HepG2 (cell line): ENCODE measurements at regions not wholly inside any gene's neighbourhood (a gene's known extent, or its start where the extent isn't known, plus 50 kb on each side); places are given as distances from the start of the nearest gene placed in this dataset.

Source experiments
- ATAC-seq: fragments of 200-7000 bp; cut with Tn5 transposase; 3 replicates; pipeline ENCODE4 v1.9.1; 2020; ENCODE audit warnings: mild to moderate bottlenecking, moderate library complexity
- BruUV-seq: library from RNA; stranded (reverse); fragments of 400-500 nt; replicated peaks from 2 replicates; lab custom pipeline; 2021; lab: Mats Ljungman, UMichigan
- CTCF ChIA-PET: fragments of 300-600 bp; formaldehyde crosslinking; extraction: SDS; loops from one replicate; lab custom pipeline; 2021; ENCODE audit warnings: low total read pairs, inconsistent platforms, low intra/inter-chr PET ratio; lab: Yijun Ruan, JAX
- POLR2A ChIA-PET: fragments of 350-600 bp; sonication (Branson Sonifier 250); formaldehyde crosslinking; loops from one replicate; lab custom pipeline; 2020; ENCODE audit warnings: antibody characterized with exemption, inconsistent platforms; lab: Yijun Ruan, JAX
- DNase-seq: peaks from one replicate; pipeline ENCODE4 v3.0.0-alpha.2; 2015; ENCODE audit warnings: low spot score
- FAIRE-seq: peaks from 3 replicates; lab custom pipeline; 2011; peaks lifted over from hg19 to GRCh38; lab: Jason Lieb, UNC
- H2AFZ ChIP-seq: one replicate; pipeline ENCODE4 v1.6.1; 2011; ENCODE audit warnings: low read length, inconsistent platforms
- H3K27ac ChIP-seq: fragments of 300-600 bp; 3 replicates; pipeline ENCODE4 v1.8.0; 2011; ENCODE audit warnings: mixed run types, mild to moderate bottlenecking, mixed read lengths, low read length, inconsistent platforms; ENCODE audit not compliant: insufficient read depth; ENCODE audit errors: extremely low read length
- H3K27me3 ChIP-seq, 2 experiments: fragments of 200-600 bp in 1 of 2; 2 replicates in 1 of 2; 3 replicates in 1 of 2; pipeline versions ENCODE4 v1.6.0 to v1.8.0; 2011; ENCODE audit warnings: low read length in 2 of 2, mild to moderate bottlenecking in 2 of 2, moderate library complexity in 2 of 2, inconsistent platforms in 1 of 2; ENCODE audit not compliant: insufficient read depth in 2 of 2, control insufficient read depth in 1 of 2
- H3K36me3 ChIP-seq, 2 experiments: fragments of 200-600 bp in 1 of 2; replicated peaks in 1 of 2; 2 replicates in 1 of 2; 3 replicates in 1 of 2; pipeline versions ENCODE4 v1.5.1 to v1.8.0; 2011; ENCODE audit warnings: low read length in 2 of 2, inconsistent platforms in 1 of 2; ENCODE audit not compliant: insufficient read depth in 2 of 2, control insufficient read depth in 1 of 2
- H3K4me1 ChIP-seq: 2 replicates; pipeline ENCODE4 v1.5.1; 2012; ENCODE audit warnings: low read length, inconsistent platforms; ENCODE audit not compliant: insufficient read depth
- H3K4me2 ChIP-seq: 2 replicates; pipeline ENCODE4 v1.6.0; 2011; ENCODE audit warnings: low read depth, low read length, inconsistent platforms
- H3K4me3 ChIP-seq, 3 experiments: fragments of 200-600 bp in 1 of 3; sonication (generic), shearing (Covaris generic) in 1 of 3; replicated peaks in 1 of 3; 2 replicates each; pipeline ENCODE4 v1.5.1; 2011 to 2016; ENCODE audit warnings: low read length in 3 of 3, inconsistent platforms in 2 of 3, low read depth in 2 of 3, mild to moderate bottlenecking in 2 of 3, control low read depth in 1 of 3, mixed read lengths in 1 of 3; ENCODE audit not compliant: insufficient read depth in 1 of 3
- H3K79me2 ChIP-seq: one replicate; pipeline ENCODE4 v1.6.1; 2011; ENCODE audit warnings: low read length, inconsistent platforms; ENCODE audit not compliant: insufficient read depth
- H3K9ac ChIP-seq: 2 replicates; pipeline ENCODE4 v1.6.0; 2011; ENCODE audit warnings: mild to moderate bottlenecking, low read depth, low read length, inconsistent platforms; ENCODE audit not compliant: insufficient read depth
- H3K9me3 ChIP-seq: 2 replicates; pipeline ENCODE4 v1.5.1; 2012; ENCODE audit warnings: mild to moderate bottlenecking, low read length
- H4K20me1 ChIP-seq: 2 replicates; pipeline ENCODE4 v1.6.0; 2011; ENCODE audit warnings: inconsistent platforms, mild to moderate bottlenecking, low read length, moderate library complexity; ENCODE audit not compliant: insufficient read depth
- ATF3 ChIP-seq: sonication (generic); formaldehyde crosslinking; IDR thresholded peaks from 2 replicates; pipeline ENCODE4 v1.4.0; 2020; ENCODE audit warnings: missing genetic modification reagents
- CREB1 ChIP-seq, 2 experiments: fragments of 450-650 bp in 1 of 2; IDR thresholded peaks; 2 replicates each; pipeline ENCODE4 v1.6.1; 2016 to 2017; ENCODE audit warnings: control low read depth in 1 of 2, mild to moderate bottlenecking in 1 of 2, missing compliant biosample characterization in 1 of 2, missing genetic modification characterization in 1 of 2
- CREBL2 ChIP-seq: sonication (generic); formaldehyde crosslinking; IDR thresholded peaks from 2 replicates; pipeline ENCODE4 v1.8.1; 2023; ENCODE audit warnings: missing genetic modification reagents, mild to moderate bottlenecking, borderline replicate concordance
- HOXA3 ChIP-seq: sonication (generic); formaldehyde crosslinking; IDR thresholded peaks from 2 replicates; pipeline ENCODE4 v1.5.0; 2020; ENCODE audit warnings: missing genetic modification reagents
- KLF12 ChIP-seq: sonication (generic); formaldehyde crosslinking; IDR thresholded peaks from 2 replicates; pipeline ENCODE4 v1.4.0; 2020; ENCODE audit warnings: missing genetic modification reagents, borderline replicate concordance
- KLF15 ChIP-seq: sonication (generic); formaldehyde crosslinking; IDR thresholded peaks from 2 replicates; pipeline ENCODE4 v1.8.1; 2023; ENCODE audit warnings: borderline replicate concordance, mild to moderate bottlenecking, inconsistent platforms, missing genetic modification reagents, mixed read lengths
- MYC ChIP-seq: sonication (generic); formaldehyde crosslinking; IDR thresholded peaks from 2 replicates; pipeline ENCODE4 v1.9.0; 2021; ENCODE audit warnings: missing genetic modification reagents, borderline replicate concordance
- NBN ChIP-seq: fragments of 450-650 bp; conservative IDR thresholded peaks from 2 replicates; pipeline ENCODE4 v1.6.1; 2017
- NRL ChIP-seq: sonication (generic); formaldehyde crosslinking; IDR thresholded peaks from 2 replicates; pipeline ENCODE4 v1.5.0; 2020; ENCODE audit warnings: missing genetic modification reagents, mild to moderate bottlenecking, moderate library complexity, borderline replicate concordance
- REST ChIP-seq, 2 experiments: IDR thresholded peaks; 2 replicates each; pipeline ENCODE4 v1.6.1; 2011 to 2012; ENCODE audit warnings: low read length in 2 of 2, borderline replicate concordance in 1 of 2, low read depth in 1 of 2, mild to moderate bottlenecking in 1 of 2, moderate library complexity in 1 of 2
- REXO4 ChIP-seq: sonication (generic); formaldehyde crosslinking; IDR thresholded peaks from 2 replicates; pipeline ENCODE4 v1.8.0; 2022; ENCODE audit warnings: missing genetic modification reagents, mild to moderate bottlenecking, borderline replicate concordance
- SOX5 ChIP-seq: IDR thresholded peaks from 2 replicates; pipeline ENCODE4 v1.6.1; 2016; ENCODE audit warnings: borderline replicate concordance
- ZBTB20 ChIP-seq: sonication (generic); formaldehyde crosslinking; IDR thresholded peaks from 2 replicates; pipeline ENCODE4 v1.8.1; 2023; ENCODE audit warnings: missing genetic modification reagents, low read depth, mild to moderate bottlenecking, borderline replicate concordance
- ZC3H13 ChIP-seq: sonication (generic); formaldehyde crosslinking; IDR thresholded peaks from 2 replicates; pipeline ENCODE4 v1.8.1; 2023; ENCODE audit warnings: mild to moderate bottlenecking, missing genetic modification reagents, moderate library complexity
- ZNF232 ChIP-seq: sonication (generic); formaldehyde crosslinking; IDR thresholded peaks from 2 replicates; pipeline ENCODE4 v1.4.0; 2020; ENCODE audit warnings: missing genetic modification reagents, borderline replicate concordance
- ZNF296 ChIP-seq: sonication (generic); formaldehyde crosslinking; conservative IDR thresholded peaks from 2 replicates; pipeline ENCODE4 v1.5.0; 2020; ENCODE audit warnings: mild to moderate bottlenecking, missing genetic modification reagents
- ZNF619 ChIP-seq: sonication (generic); formaldehyde crosslinking; IDR thresholded peaks from 2 replicates; pipeline ENCODE4 v1.4.0; 2020; ENCODE audit warnings: mild to moderate bottlenecking, missing genetic modification reagents
- ZNF710 ChIP-seq: sonication (generic); formaldehyde crosslinking; IDR thresholded peaks from 2 replicates; pipeline ENCODE4 v1.5.0; 2020; ENCODE audit warnings: mild to moderate bottlenecking, missing genetic modification reagents, borderline replicate concordance
- WGBS: methylation state at CpG from one replicate; pipeline ENCODE4 v1.1.6; 2017; ENCODE audit warnings: low lambda C conversion rate; 5-methylcytosine and 5-hydroxymethylcytosine counted together
- in situ Hi-C: cut with HindIII; loops from 2 replicates; pipeline ENCODE4 v1.10.0; 2017; ENCODE audit warnings: low pct_unique_long_range_greater_than_20kb; ENCODE audit not compliant: extremely low pct_ligation_motif_present
- intact Hi-C: fragments of 100-400 bp; cut with micrococcal nuclease; formaldehyde crosslinking; loops from one replicate; pipeline ENCODE4 v1.10.0; 2022; ENCODE audit not compliant: unreplicated experiment

- TF ChIP-seq MYC (CRISPR knock-in tag) (no peak), NRL (CRISPR knock-in tag) (no peak), ZNF232 (CRISPR knock-in tag) (no peak), NBN (no peak), KLF12 (no peak), REST (IDR thresholded peaks at IDR 0.05; ENCODE audit: borderline replicate concordance in 1 of 2, low read depth in 1 of 2, low read length in 2 of 2) (no peak), ZNF619 (no peak), ZBTB20 (CRISPR knock-in tag) (no peak), CREBL2 (CRISPR knock-in tag) (no peak), ATF3 (CRISPR knock-in tag) (no peak)
Measured at GRCh38 chr18:1222880-1223279, 318.2 kb downstream of the ADCYAP1 start (continued).

GRCh38 chr18:1227025-1227424 lies 322.4 kb downstream of the ADCYAP1 start:
- no peak for FAIRE-seq
- WGBS, result 1% methylated on average over 4 of the region's 4 CpGs
- TF ChIP-seq REXO4 (CRISPR knock-in tag), result no peak
- TF ChIP-seq SOX5 (CRISPR knock-in tag), result no peak
- TF ChIP-seq HOXA3 (CRISPR knock-in tag), result no peak
- no peak for TF ChIP-seq ZNF296 (CRISPR knock-in tag)
- no peak for TF ChIP-seq ZC3H13 (CRISPR knock-in tag)
- no peak for TF ChIP-seq KLF15 (CRISPR knock-in tag)
- TF ChIP-seq ZNF710 (CRISPR knock-in tag), result no peak
- TF ChIP-seq CREB1 (IDR thresholded peaks at IDR 0.05), result no peak
- no peak for TF ChIP-seq CREB1 (CRISPR knock-in tag; IDR thresholded peaks at IDR 0.05)

More at GRCh38 chr18:1227025-1227424, 322.4 kb downstream of the ADCYAP1 start:
- Histone ChIP-seq H3K9me3 (peaks cover 11% of the 10 kb centered on the region), H3K27me3 (no peaks in the 10 kb centered on the region), H3K27ac (no peak overlapping the region), H3K79me2 (no peaks in the 10 kb centered on the region), H4K20me1 (no peaks in the 10 kb centered on the region), H3K4me3 (no peak overlapping the region), H2AFZ (no peak overlapping the region), H3K4me2 (no peak overlapping the region), H3K4me1 (no peaks in the 10 kb centered on the region), H3K36me3 (no peaks in the 10 kb centered on the region), H3K9ac (no peak overlapping the region)
- in situ Hi-C loops, result no loop called here
- POLR2A ChIA-PET, result no interaction called here
- DNase-seq (no peak), ATAC-seq (no peak)
- no TSS peak for BruUV-seq
- intact Hi-C loops, result no loop called here
- CTCF ChIA-PET, result no interaction called here
